Calu3 (cell line): ENCODE measurements at regions not wholly inside any gene's neighbourhood (a gene's known extent, or its start where the extent isn't known, plus 50 kb on each side); places are given as distances from the start of the nearest gene placed in this dataset.

Source experiments
- BruUV-seq: library from RNA; stranded (reverse); fragments of 400-500 nt; replicated peaks from 2 replicates; lab custom pipeline; 2021; lab: Mats Ljungman, UMichigan
- CTCF ChIA-PET: fragments of 300-600 bp; sonication (Branson Sonifier 250); formaldehyde crosslinking; loops from one replicate; lab custom pipeline; 2022; ENCODE audit warnings: antibody characterized with exemption; lab: Charles Lee
- DNase-seq: peaks from one replicate; pipeline ENCODE4 v3.0.0; 2022
- H3K27ac Mint-ChIP-seq: one replicate; pipeline ENCODE4 v1.8.0; 2022; ENCODE audit warnings: mixed read lengths; ENCODE audit not compliant: unreplicated experiment
- H3K27me3 Mint-ChIP-seq: one replicate; pipeline ENCODE4 v1.8.0; 2022; ENCODE audit warnings: mixed read lengths; ENCODE audit not compliant: unreplicated experiment
- H3K36me3 Mint-ChIP-seq: one replicate; pipeline ENCODE4 v1.8.0; 2022; ENCODE audit warnings: mild to moderate bottlenecking, moderate library complexity, mixed read lengths; ENCODE audit not compliant: insufficient read depth, unreplicated experiment
- H3K4me1 Mint-ChIP-seq: one replicate; pipeline ENCODE4 v1.8.0; 2022; ENCODE audit warnings: mild to moderate bottlenecking, low read depth, mixed read lengths; ENCODE audit not compliant: unreplicated experiment
- H3K4me3 Mint-ChIP-seq: one replicate; pipeline ENCODE4 v1.8.0; 2022; ENCODE audit warnings: mild to moderate bottlenecking, low read depth, moderate library complexity, mixed read lengths; ENCODE audit not compliant: unreplicated experiment
- H3K9me3 Mint-ChIP-seq: one replicate; pipeline ENCODE4 v1.8.0; 2022; ENCODE audit warnings: low read depth, mixed read lengths; ENCODE audit not compliant: unreplicated experiment
- CTCF ChIP-seq: fragments of 200-600 bp; IDR thresholded peaks from one replicate; pipeline ENCODE4 v1.8.0; 2022; ENCODE audit warnings: antibody characterized with exemption; ENCODE audit not compliant: unreplicated experiment
- intact Hi-C: fragments of 100-400 bp; cut with micrococcal nuclease; formaldehyde crosslinking; loops from one replicate; pipeline ENCODE4 v1.10.0; 2022; ENCODE audit not compliant: unreplicated experiment

- H3K36me3 Mint-ChIP-seq, result no peaks in the 10 kb centered on the region
- no peak overlapping the region for H3K27ac Mint-ChIP-seq
- CTCF ChIA-PET, result no interaction called here
- intact Hi-C loops, result no loop called here
- no TSS peak for BruUV-seq
- peaks cover 68% of the 10 kb centered on the region for H3K27me3 Mint-ChIP-seq
- no peak for DNase-seq
- no peak for TF ChIP-seq CTCF
- H3K9me3 Mint-ChIP-seq, result no peaks in the 10 kb centered on the region
- H3K4me1 Mint-ChIP-seq, result no peaks in the 10 kb centered on the region
- no peak overlapping the region for H3K4me3 Mint-ChIP-seq
These were observed 59.0 kb upstream of the KCND3 start for GRCh38 chr1:112048421-112048820.

GRCh38 chr1:112054510-112054909, 65.0 kb upstream of the KCND3 start:
- H3K36me3 Mint-ChIP-seq, result no peaks in the 10 kb centered on the region
- no peaks in the 10 kb centered on the region for H3K9me3 Mint-ChIP-seq
- no peak for DNase-seq
- H3K4me3 Mint-ChIP-seq, result no peak overlapping the region
- BruUV-seq, result no TSS peak
- H3K27ac Mint-ChIP-seq, result no peak overlapping the region
- no peaks in the 10 kb centered on the region for H3K4me1 Mint-ChIP-seq
- peaks cover 70% of the 10 kb centered on the region for H3K27me3 Mint-ChIP-seq
- intact Hi-C loops, result no loop called here
- CTCF ChIA-PET, result no interaction called here
- no peak for TF ChIP-seq CTCF

GRCh38 chr1:112056354-112056753, 66.9 kb upstream of the KCND3 start:
- Mint-ChIP-seq H3K27me3 (peaks cover 64% of the 10 kb centered on the region), H3K4me1 (no peaks in the 10 kb centered on the region), H3K4me3 (no peak overlapping the region), H3K9me3 (no peaks in the 10 kb centered on the region), H3K27ac (no peak overlapping the region), H3K36me3 (no peaks in the 10 kb centered on the region)
- DNase-seq, result no peak
- intact Hi-C loops, result no loop called here
- CTCF ChIA-PET, result no interaction called here
- no peak for TF ChIP-seq CTCF
- BruUV-seq, result no TSS peak

- no peak for DNase-seq
- intact Hi-C loops, result no loop called here
- H3K27me3 Mint-ChIP-seq, result peaks cover 73% of the 10 kb centered on the region
- H3K9me3 Mint-ChIP-seq, result no peaks in the 10 kb centered on the region
- no peak overlapping the region for H3K4me3 Mint-ChIP-seq
- H3K27ac Mint-ChIP-seq, result no peak overlapping the region
- no peak for TF ChIP-seq CTCF
- H3K4me1 Mint-ChIP-seq, result no peaks in the 10 kb centered on the region
- no TSS peak for BruUV-seq
- CTCF ChIA-PET, result no interaction called here
- H3K36me3 Mint-ChIP-seq, result no peaks in the 10 kb centered on the region
These were observed 68.3 kb upstream of the KCND3 start for GRCh38 chr1:112057736-112058135.
